HL-60 (cell line): ENCODE measurements at regions not wholly inside any gene's neighbourhood (a gene's known extent, or its start where the extent isn't known, plus 50 kb on each side); places are given as distances from the start of the nearest gene placed in this dataset.

Experiments used
- DNase-seq, 2 experiments: peaks; one replicate each; pipeline ENCODE4 v3.0.0-alpha.2; 2010 to 2020; ENCODE audit warnings: low read depth in 1 of 2, low spot score in 1 of 2
- H3K27ac ChIP-seq: fragments of 250-450 bp; sonication (Bioruptor Pico); replicated peaks from 2 replicates; pipeline ENCODE4 v1.5.1; 2020; ENCODE audit warnings: mild to moderate bottlenecking, moderate library complexity
- H3K27me3 ChIP-seq: fragments of 250-450 bp; sonication (Bioruptor Pico); 2 replicates; pipeline ENCODE4 v1.5.1; 2021; ENCODE audit warnings: mild to moderate bottlenecking, moderate library complexity; ENCODE audit not compliant: insufficient read depth, poor library complexity, severe bottlenecking
- H3K4me3 ChIP-seq: replicated peaks from 2 replicates; pipeline ENCODE4 v1.5.1; 2011; ENCODE audit warnings: mild to moderate bottlenecking, control low read depth, low read length; ENCODE audit not compliant: insufficient read depth
- GABPA ChIP-seq: IDR thresholded peaks from 2 replicates; pipeline ENCODE4 v1.6.1; 2012; ENCODE audit warnings: low read depth
- POLR2AphosphoS5 ChIP-seq: IDR thresholded peaks from 2 replicates; pipeline ENCODE4 v1.6.1; 2012; ENCODE audit warnings: low read depth
- SPI1 ChIP-seq: IDR thresholded peaks from 2 replicates; pipeline ENCODE4 v1.6.1; 2012; ENCODE audit warnings: low read depth, mild to moderate bottlenecking, borderline replicate concordance
- TF ChIP-seq, protein P1 (sequence below): IDR thresholded peaks from one replicate; pipeline ENCODE4 v1.5.1; 2011; ENCODE audit warnings: low read length, control low read depth, inconsistent platforms; ENCODE audit not compliant: insufficient read depth
- TF ChIP-seq, protein P2 (sequence below): IDR thresholded peaks from 2 replicates; pipeline ENCODE4 v1.6.1; 2012; ENCODE audit warnings: low read depth; ENCODE audit not compliant: insufficient replicate concordance

- no peak overlapping the region for H3K4me3 ChIP-seq
- no peak for TF ChIP-seq POLR2AphosphoS5
- TF ChIP-seq SPI1: no peak
- TF ChIP-seq, protein P1, sequence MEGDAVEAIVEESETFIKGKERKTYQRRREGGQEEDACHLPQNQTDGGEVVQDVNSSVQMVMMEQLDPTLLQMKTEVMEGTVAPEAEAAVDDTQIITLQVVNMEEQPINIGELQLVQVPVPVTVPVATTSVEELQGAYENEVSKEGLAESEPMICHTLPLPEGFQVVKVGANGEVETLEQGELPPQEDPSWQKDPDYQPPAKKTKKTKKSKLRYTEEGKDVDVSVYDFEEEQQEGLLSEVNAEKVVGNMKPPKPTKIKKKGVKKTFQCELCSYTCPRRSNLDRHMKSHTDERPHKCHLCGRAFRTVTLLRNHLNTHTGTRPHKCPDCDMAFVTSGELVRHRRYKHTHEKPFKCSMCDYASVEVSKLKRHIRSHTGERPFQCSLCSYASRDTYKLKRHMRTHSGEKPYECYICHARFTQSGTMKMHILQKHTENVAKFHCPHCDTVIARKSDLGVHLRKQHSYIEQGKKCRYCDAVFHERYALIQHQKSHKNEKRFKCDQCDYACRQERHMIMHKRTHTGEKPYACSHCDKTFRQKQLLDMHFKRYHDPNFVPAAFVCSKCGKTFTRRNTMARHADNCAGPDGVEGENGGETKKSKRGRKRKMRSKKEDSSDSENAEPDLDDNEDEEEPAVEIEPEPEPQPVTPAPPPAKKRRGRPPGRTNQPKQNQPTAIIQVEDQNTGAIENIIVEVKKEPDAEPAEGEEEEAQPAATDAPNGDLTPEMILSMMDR: no peak
- DNase-seq: no peak
- H3K27me3 ChIP-seq: no peaks in the 10 kb centered on the region
- no peak overlapping the region for H3K27ac ChIP-seq
Observed at GRCh38 chr7:113200281-113200680, 81.9 kb upstream of the SMIM30 start.

- DNase-seq: no peak
- Histone ChIP-seq H3K4me3 (no peak overlapping the region), H3K27ac (no peak overlapping the region), H3K27me3 (no peaks in the 10 kb centered on the region)
- TF ChIP-seq SPI1 (no peak), POLR2AphosphoS5 (no peak), GABPA (no peak)
- TF ChIP-seq, protein P1: no peak
- TF ChIP-seq, protein P2, sequence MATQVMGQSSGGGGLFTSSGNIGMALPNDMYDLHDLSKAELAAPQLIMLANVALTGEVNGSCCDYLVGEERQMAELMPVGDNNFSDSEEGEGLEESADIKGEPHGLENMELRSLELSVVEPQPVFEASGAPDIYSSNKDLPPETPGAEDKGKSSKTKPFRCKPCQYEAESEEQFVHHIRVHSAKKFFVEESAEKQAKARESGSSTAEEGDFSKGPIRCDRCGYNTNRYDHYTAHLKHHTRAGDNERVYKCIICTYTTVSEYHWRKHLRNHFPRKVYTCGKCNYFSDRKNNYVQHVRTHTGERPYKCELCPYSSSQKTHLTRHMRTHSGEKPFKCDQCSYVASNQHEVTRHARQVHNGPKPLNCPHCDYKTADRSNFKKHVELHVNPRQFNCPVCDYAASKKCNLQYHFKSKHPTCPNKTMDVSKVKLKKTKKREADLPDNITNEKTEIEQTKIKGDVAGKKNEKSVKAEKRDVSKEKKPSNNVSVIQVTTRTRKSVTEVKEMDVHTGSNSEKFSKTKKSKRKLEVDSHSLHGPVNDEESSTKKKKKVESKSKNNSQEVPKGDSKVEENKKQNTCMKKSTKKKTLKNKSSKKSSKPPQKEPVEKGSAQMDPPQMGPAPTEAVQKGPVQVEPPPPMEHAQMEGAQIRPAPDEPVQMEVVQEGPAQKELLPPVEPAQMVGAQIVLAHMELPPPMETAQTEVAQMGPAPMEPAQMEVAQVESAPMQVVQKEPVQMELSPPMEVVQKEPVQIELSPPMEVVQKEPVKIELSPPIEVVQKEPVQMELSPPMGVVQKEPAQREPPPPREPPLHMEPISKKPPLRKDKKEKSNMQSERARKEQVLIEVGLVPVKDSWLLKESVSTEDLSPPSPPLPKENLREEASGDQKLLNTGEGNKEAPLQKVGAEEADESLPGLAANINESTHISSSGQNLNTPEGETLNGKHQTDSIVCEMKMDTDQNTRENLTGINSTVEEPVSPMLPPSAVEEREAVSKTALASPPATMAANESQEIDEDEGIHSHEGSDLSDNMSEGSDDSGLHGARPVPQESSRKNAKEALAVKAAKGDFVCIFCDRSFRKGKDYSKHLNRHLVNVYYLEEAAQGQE: no peak
Observed at GRCh38 chr7:113199841-113200240, 81.5 kb upstream of the SMIM30 start.

GRCh38 chr7:113199136-113199535, 80.8 kb upstream of the SMIM30 start:
- no peak overlapping the region for H3K4me3 ChIP-seq

More at GRCh38 chr7:113199136-113199535, 80.8 kb upstream of the SMIM30 start:
- no peak for DNase-seq
- H3K27ac ChIP-seq: no peak overlapping the region
- TF ChIP-seq, protein P1: no peak
- TF ChIP-seq, protein P2: no peak
- TF ChIP-seq POLR2AphosphoS5: no peak
- no peak for TF ChIP-seq SPI1
- no peak for TF ChIP-seq GABPA
- no peaks in the 10 kb centered on the region for H3K27me3 ChIP-seq
